PC-9 (cell line): ENCODE measurements at regions not wholly inside any gene's neighbourhood (a gene's known extent, or its start where the extent isn't known, plus 50 kb on each side); places are given as distances from the start of the nearest gene placed in this dataset.

ENCODE experiments used
- EZH2 ChIP-seq: fragments of 200-600 bp; sonication (generic); IDR thresholded peaks from 2 replicates; pipeline ENCODE4 v1.8.0; 2017; ENCODE audit warnings: antibody characterized with exemption, low read depth
- TF ChIP-seq, protein P1 (sequence below): fragments of 200-600 bp; sonication (generic); conservative IDR thresholded peaks from 2 replicates; pipeline ENCODE4 v1.6.1; 2017; ENCODE audit warnings: mixed run types, antibody characterized with exemption, mild to moderate bottlenecking, moderate library complexity

DNA sequence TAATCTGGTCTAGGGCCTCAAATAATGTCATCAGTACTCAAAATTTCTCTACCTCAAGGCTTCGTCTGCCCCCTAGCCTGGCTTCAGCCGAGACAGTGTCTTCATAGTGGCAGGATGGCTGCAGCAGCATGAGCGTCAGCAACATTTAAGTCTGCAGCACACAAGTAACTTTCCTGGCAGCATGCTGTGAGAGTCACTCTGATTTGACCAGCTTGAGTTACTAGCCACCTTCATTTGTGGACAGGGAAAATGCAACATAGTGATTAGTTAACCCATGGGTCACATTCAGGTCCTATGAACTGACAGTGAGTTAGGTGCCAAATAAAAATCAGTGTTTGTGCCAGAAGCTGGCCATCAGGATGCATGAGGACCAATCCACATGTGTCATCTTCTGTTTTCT, 209.9 kb upstream of the SLC35B3 start:
- TF ChIP-seq, protein P1, sequence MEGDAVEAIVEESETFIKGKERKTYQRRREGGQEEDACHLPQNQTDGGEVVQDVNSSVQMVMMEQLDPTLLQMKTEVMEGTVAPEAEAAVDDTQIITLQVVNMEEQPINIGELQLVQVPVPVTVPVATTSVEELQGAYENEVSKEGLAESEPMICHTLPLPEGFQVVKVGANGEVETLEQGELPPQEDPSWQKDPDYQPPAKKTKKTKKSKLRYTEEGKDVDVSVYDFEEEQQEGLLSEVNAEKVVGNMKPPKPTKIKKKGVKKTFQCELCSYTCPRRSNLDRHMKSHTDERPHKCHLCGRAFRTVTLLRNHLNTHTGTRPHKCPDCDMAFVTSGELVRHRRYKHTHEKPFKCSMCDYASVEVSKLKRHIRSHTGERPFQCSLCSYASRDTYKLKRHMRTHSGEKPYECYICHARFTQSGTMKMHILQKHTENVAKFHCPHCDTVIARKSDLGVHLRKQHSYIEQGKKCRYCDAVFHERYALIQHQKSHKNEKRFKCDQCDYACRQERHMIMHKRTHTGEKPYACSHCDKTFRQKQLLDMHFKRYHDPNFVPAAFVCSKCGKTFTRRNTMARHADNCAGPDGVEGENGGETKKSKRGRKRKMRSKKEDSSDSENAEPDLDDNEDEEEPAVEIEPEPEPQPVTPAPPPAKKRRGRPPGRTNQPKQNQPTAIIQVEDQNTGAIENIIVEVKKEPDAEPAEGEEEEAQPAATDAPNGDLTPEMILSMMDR, result no peak
- TF ChIP-seq EZH2, result no peak
